Stimulated activated CD8-positive, alpha-beta memory T cell treated with anti-CD3 and anti-CD28 coated beads, Interleukin-12 subunit alpha, Interleukin-12 subunit beta, amount 100 ng/mL, for 24 hours (primary cell): ENCODE measurements at regions not wholly inside any gene's neighbourhood (a gene's known extent, or its start where the extent isn't known, plus 50 kb on each side); places are given as distances from the start of the nearest gene placed in this dataset.
"Not testable (repeated sequence)": the region's sequence is repeated elsewhere in the genome, so short reads cannot be mapped to it uniquely, and the experiment has no call there.

Experiments used
- DNase-seq: peaks from one replicate; pipeline ENCODE4 v3.0.0-alpha.2; 2020; ENCODE audit errors: extremely low read depth

- not testable (repeated sequence) for DNase-seq
Observed at GRCh38 chr11:33971530-33971929, 79.7 kb upstream of the LMO2 start.

- no peak for DNase-seq
Observed at GRCh38 chr11:33970984-33971466, 79.1 kb upstream of the LMO2 start.

GRCh38 chr11:33967451-33967850 is 75.6 kb upstream of the LMO2 start:
- DNase-seq = no peak

- no peak for DNase-seq
Observed at GRCh38 chr11:33965032-33965431, 73.2 kb upstream of the LMO2 start.

- DNase-seq = no peak
Observed at GRCh38 chr11:33959855-33960400, 68.1 kb upstream of the LMO2 start.

DNA sequence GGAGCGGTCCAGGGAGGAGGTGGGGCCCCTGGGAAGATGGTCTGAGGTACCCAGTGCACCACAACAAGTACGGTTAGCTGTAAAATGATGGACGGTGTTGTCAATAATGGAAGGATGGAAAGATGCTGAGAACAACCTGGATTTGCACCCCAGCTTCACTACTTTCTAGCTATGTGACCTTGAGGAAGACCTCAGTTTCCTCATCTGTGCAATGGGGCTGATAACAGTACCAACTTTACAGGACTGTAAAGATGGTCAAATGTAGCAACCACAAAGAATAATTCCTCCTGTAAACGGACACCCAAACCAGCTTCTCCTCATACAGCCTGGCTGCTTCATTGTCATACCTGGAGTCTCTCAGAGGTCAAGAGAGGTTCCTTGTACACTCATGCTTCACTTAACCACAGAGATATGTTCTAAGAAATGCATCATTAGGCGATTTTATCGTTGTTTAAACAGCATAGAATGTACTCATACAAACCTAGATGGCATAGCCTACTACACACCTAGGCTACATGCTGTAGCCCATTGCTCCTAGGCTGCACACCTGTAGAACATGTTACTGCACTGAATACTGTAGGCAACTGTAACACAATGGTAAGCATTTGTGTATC is 65.5 kb upstream of the LMO2 start:
- DNase-seq = no peak

DNA sequence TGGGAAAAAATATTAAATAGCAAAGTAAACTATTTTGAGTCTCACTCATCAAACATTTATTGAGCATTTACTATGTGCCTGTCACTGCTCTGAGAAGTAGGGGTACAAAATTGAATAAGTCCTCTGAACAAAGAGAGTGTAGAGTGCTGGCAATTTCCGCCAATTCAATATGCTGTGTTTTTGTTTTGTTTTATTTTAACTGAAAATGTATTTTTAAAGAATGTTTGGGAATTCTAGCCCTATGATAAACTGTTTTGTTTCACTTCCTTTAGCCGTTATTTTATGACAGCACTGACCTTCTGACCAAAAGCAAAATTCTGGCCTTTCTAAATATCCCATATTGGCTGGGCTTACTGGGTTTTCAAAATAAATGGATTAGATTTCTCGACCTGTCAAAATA is 64.7 kb upstream of the LMO2 start:
- DNase-seq = no peak

- no peak for DNase-seq
Observed at GRCh38 chr11:33953289-33953688, 61.4 kb upstream of the LMO2 start.

- DNase-seq = no peak
Observed at GRCh38 chr11:33952805-33953204, 60.9 kb upstream of the LMO2 start.

GRCh38 chr11:33949252-33949913 is 57.5 kb upstream of the LMO2 start:
- no peak for DNase-seq

GRCh38 chr11:33948494-33948893 is 56.6 kb upstream of the LMO2 start:
- DNase-seq = no peak

DNA sequence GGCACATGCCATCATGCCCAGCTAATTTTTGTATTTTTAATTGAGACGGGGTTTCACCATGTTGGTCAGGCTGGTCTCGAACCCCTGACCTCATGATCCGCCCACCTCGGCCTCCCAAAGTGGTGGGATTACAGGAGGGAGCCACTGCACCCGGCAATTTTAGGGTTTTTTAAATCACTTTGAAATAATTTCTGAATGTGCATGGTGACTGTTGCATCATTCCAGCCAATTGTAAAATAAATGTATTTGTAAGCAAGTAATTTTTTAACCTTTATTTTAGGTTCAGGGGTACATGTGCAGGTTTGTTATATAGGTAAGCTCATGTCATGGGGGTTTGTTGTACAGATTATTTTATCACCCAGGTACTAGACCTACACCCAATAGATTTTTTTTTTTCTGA is 56.0 kb upstream of the LMO2 start:
- not testable (repeated sequence) for DNase-seq

DNA sequence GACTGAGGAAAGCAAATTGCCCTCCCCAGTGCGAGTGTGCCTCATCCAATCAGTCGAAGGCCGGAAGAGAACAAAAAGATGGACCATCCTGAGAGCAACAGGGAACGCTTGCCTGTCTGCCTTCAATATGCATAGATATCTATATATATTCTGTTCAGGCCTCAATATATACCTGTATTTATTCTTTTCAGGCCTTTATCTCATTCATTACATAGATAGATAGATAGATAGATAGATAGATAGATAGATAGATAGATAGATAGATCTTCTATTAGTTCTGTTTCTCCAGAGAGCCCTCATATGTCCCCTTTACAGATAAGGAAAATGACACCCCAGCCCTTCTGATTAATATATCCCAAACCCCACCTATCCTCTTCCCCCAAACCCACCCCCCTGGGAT is 55.1 kb upstream of the LMO2 start:
- DNase-seq = no peak

DNA sequence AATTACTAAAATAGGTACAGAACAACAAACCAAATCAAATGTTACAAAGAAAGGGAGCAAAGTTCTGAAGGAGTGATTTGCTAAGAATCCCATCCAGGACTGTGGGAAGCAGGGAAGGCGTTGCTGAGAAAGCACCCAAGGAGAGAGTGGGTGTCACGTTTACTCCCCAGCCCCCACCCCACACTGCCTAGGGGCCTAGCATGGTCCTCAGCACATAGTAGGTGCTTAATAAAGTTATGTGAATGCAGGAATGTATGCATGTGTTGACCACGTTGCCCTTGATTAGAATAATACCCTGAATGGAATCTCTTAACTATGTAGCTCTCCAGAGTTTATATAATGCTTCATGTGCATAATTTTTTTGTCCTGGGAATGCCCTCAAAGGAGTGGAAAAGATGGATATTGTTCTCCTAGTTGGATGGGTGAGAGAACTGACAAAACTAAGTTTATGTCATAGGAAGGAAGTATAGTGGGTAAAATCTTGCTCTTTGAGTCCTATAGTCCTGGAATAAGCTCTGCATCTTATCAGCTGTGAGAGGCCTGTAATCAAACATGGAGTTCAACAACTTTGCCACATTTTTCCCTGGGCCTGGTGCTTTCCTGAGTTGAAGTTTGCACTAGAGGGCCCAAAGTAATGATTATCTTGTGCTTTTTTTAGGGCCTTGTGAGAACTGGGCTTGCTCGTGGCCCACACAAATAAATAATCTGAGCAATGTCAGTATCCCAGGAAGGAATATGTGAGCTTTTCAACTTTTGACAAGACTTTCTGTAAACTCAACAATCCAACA is 53.8 kb upstream of the LMO2 start:
- DNase-seq = no peak

- DNase-seq = no peak
Observed at GRCh38 chr11:33944693-33945424, 53.0 kb upstream of the LMO2 start.

DNA sequence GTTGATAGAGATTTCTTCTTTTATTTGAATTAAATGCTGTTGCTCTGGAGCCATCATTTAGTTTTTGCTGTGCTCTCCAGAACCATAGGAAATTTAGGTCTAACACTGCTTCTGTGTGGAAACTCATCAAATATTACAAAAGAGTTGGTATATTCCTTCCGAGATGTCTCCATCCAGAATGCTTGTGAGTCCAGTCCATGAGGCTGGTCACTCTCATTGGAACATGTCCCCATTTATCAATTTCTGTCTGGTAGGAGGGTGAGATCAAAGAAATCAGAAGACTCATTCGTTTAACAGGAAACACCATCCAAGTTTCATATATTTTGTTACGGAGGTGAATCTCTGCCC is 52.4 kb upstream of the LMO2 start:
- no peak for DNase-seq

GRCh38 chr11:33942954-33943353 is 51.1 kb upstream of the LMO2 start:
- no peak for DNase-seq

- no peak for DNase-seq
Observed at GRCh38 chr11:33941637-33942160, 49.8 kb upstream of the LMO2 start.
